Upper lobe of left lung (tissue), 6 donors: ENCODE measurements at regions not wholly inside any gene's neighbourhood (a gene's known extent, or its start where the extent isn't known, plus 50 kb on each side); places are given as distances from the start of the nearest gene placed in this dataset.
"Not testable (repeated sequence)": the region's sequence is repeated elsewhere in the genome, so short reads cannot be mapped to it uniquely, and the experiment has no call there.

ENCODE experiments used
- ATAC-seq, 2 donors: fragments of 200-7000 bp; cut with Tn5 transposase; one replicate each; pipeline ENCODE4 v1.9.1; 2022; ENCODE audit warnings: mild to moderate bottlenecking in 2 of 2, moderate library complexity in 2 of 2; ENCODE audit not compliant: low FRiP score in 2 of 2
- DNase-seq, 2 donors: peaks; one replicate each; pipeline ENCODE4 v3.0.0-alpha.2; 2019 to 2020
- H3K27ac ChIP-seq, 4 donors: fragments of 200-600 bp; sonication (generic); one replicate each; pipeline ENCODE4 v1.5.1; 2016 to 2019
- H3K27me3 ChIP-seq, 4 donors: fragments of 200-600 bp; sonication (generic); one replicate each; pipeline ENCODE4 v1.5.1; 2017 to 2019
- H3K36me3 ChIP-seq, 4 donors: fragments of 200-600 bp; sonication (generic); one replicate each; pipeline ENCODE4 v1.5.1; 2016 to 2019
- H3K4me1 ChIP-seq, 4 donors: fragments of 200-600 bp; sonication (generic); one replicate each; pipeline ENCODE4 v1.5.1; 2018 to 2019
- H3K4me3 ChIP-seq, 4 donors: fragments of 200-600 bp; sonication (generic); one replicate each; pipeline ENCODE4 v1.5.1; 2017 to 2019; ENCODE audit warnings: mild to moderate bottlenecking in 2 of 4, moderate library complexity in 1 of 4
- H3K9me3 ChIP-seq, 4 donors: fragments of 200-600 bp; sonication (generic); one replicate each; pipeline ENCODE4 v1.5.1; 2018 to 2019
- EP300 ChIP-seq, 4 donors: sonication (generic); formaldehyde crosslinking; IDR thresholded peaks; one replicate each; pipeline ENCODE4 v1.5.1; 2017; ENCODE audit warnings: antibody characterized with exemption in 4 of 4, control low read depth in 2 of 4
- POLR2A ChIP-seq, 4 donors: fragments of 450-650 bp; IDR thresholded peaks; one replicate each; pipeline ENCODE4 v1.5.1; 2016 to 2017; ENCODE audit warnings: antibody characterized with exemption in 4 of 4, mild to moderate bottlenecking in 2 of 4
- POLR2AphosphoS5 ChIP-seq, 2 donors: sonication (generic); formaldehyde crosslinking; IDR thresholded peaks; one replicate each; pipeline ENCODE4 v1.5.1; 2017; ENCODE audit warnings: antibody characterized with exemption in 2 of 2
- WGBS, 2 donors: methylation state at CpG; one replicate each; pipeline ENCODE4 v1.1.5; 2017 to 2018; 5-methylcytosine and 5-hydroxymethylcytosine counted together
- TF ChIP-seq, protein P1 (sequence below), 6 experiments: fragments of 450-650 bp in 4 of 6; fragments of 200-600 bp in 2 of 6; sonication (generic) in 2 of 6; IDR thresholded peaks; one replicate each; pipeline ENCODE4 v1.5.1; 2016 to 2019; ENCODE audit warnings: antibody characterized with exemption in 6 of 6
- donor health status: DM: no; HTN: no; CAD: no; lungs with moderate emphysema.
- donor health status: DM: no; HTN: yes; CAD: no; lungs with severe emphysema.

DNA sequence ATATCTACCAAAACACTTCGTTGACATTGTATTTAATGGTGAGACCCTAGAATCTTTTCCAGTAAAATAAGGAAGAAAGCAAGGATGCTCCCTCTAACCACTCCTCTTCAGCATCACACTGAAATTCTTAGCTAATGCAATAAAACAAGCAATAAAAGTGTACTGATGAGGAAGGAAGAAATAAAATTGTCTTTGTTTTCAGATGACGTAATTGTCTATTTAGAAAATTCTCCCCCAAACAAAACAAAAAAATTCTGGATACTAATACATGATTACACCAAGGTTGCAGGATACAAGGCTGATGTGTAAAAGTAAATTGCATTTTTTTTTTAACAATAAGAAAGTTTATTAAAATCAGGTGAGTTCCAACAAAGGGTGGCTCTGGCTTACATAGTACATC lies 205.0 kb upstream of the SSTR4 start:
- WGBS, 2 donors: 68 to 85% methylated on average over 2 of the region's 2 CpGs
- no peaks in the 10 kb centered on the region for H3K4me1 ChIP-seq
- H3K4me3 ChIP-seq: no peak overlapping the region
- TF ChIP-seq, protein P1, sequence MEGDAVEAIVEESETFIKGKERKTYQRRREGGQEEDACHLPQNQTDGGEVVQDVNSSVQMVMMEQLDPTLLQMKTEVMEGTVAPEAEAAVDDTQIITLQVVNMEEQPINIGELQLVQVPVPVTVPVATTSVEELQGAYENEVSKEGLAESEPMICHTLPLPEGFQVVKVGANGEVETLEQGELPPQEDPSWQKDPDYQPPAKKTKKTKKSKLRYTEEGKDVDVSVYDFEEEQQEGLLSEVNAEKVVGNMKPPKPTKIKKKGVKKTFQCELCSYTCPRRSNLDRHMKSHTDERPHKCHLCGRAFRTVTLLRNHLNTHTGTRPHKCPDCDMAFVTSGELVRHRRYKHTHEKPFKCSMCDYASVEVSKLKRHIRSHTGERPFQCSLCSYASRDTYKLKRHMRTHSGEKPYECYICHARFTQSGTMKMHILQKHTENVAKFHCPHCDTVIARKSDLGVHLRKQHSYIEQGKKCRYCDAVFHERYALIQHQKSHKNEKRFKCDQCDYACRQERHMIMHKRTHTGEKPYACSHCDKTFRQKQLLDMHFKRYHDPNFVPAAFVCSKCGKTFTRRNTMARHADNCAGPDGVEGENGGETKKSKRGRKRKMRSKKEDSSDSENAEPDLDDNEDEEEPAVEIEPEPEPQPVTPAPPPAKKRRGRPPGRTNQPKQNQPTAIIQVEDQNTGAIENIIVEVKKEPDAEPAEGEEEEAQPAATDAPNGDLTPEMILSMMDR (IDR thresholded peaks at IDR 0.05): no peak
- no peak for TF ChIP-seq EP300 (IDR thresholded peaks at IDR 0.05)
- TF ChIP-seq POLR2A (IDR thresholded peaks at IDR 0.05): no peak
- TF ChIP-seq POLR2AphosphoS5 (IDR thresholded peaks at IDR 0.05): no peak
- DNase-seq (no peak), ATAC-seq (no peak)
- no peaks in the 10 kb centered on the region for H3K9me3 ChIP-seq
- H3K36me3 ChIP-seq: no peaks in the 10 kb centered on the region
- H3K27me3 ChIP-seq: no peaks in the 10 kb centered on the region
- no peak overlapping the region for H3K27ac ChIP-seq

DNA sequence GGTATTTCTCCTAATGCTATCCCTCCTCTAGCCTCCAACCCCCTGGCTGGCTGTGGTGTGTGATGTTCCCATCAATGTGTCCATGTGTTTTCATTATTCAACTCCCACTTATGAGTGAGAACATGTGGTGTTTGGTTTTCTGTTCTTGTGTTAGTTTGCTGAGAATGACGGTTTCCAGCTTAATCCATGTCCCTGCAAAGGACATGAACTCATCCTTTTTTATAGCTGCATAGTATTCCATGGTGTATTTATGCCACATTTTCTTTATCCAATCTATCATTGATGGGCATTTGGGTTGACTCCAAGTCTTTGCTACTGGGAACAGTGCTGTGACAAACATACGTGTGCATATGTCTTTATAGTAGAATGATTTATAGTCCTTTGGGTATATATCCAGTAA lies 204.4 kb upstream of the SSTR4 start:
- H3K27me3 ChIP-seq, H3K27ac ChIP-seq, DNase-seq, H3K4me1 ChIP-seq, H3K4me3 ChIP-seq, H3K9me3 ChIP-seq, H3K36me3 ChIP-seq, ATAC-seq: not testable (repeated sequence)
- 77 to 96% methylated on average over 2 of the region's 2 CpGs for WGBS, 2 donors

DNA sequence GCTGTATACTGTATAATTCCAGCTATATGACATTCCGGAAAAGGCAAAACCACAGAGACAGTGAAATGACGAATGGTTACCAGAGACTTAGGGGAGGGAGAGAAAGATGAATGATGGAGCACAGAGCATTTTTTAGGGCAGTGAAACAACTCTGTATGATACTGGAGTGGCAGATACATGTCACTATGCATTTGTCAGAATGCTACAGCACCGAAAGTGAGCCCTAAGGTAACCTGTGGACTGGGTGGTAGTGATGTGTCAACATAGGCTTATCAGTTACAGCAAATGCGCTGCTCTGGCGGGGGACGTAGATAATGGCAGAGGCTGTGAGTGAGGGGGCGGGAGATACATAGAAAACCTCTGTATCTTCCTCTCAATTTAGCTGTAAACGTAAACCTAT lies 201.3 kb upstream of the SSTR4 start:
- TF ChIP-seq POLR2A (IDR thresholded peaks at IDR 0.05) (no peak), EP300 (IDR thresholded peaks at IDR 0.05) (no peak), POLR2AphosphoS5 (IDR thresholded peaks at IDR 0.05) (no peak)
- TF ChIP-seq, protein P1 (IDR thresholded peaks at IDR 0.05): no peak
- DNase-seq: no peak
- no peak for ATAC-seq
- no peaks in the 10 kb centered on the region for H3K27me3 ChIP-seq
- H3K9me3 ChIP-seq: no peaks in the 10 kb centered on the region
- no peak overlapping the region for H3K4me3 ChIP-seq
- H3K27ac ChIP-seq: no peak overlapping the region
- no peaks in the 10 kb centered on the region for H3K4me1 ChIP-seq
- no peaks in the 10 kb centered on the region for H3K36me3 ChIP-seq
- WGBS, 2 donors: 89 to 91% methylated on average over 8 of the region's 8 CpGs

DNA sequence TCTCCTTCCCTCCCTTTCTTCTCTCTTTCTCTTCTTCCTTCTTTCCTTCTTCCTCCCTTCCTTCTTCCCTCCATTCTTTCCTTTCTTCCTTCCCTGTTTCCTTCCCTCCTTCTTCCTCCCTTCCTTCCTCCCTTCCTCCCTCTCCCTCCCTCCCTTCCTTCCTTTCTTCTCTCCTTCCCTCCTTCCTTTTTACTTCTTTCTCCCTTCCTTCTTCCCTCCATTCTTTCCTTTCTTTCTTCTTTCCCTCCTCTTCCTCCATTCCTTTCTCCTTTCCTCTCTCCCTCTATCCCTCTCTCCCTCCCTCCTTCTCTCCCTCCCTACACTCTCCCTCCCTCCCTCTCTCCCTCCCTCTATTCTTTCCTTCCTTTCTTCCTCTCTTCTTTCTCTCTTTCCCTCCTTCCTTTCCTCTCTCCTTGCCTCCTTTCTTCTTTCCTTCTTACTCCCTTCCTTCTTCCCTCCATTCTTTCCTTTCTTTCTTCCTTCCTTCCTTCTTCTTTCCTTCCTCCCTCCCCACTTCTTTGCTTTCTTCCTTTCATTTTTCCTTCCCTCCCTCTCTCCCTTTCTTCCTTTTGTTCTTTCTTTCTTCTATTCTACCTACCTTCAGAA lies 200.4 kb upstream of the SSTR4 start:
- no peak for ATAC-seq
- no peaks in the 10 kb centered on the region for H3K36me3 ChIP-seq
- TF ChIP-seq, protein P1 (IDR thresholded peaks at IDR 0.05): no peak
- TF ChIP-seq POLR2A (IDR thresholded peaks at IDR 0.05) (no peak), POLR2AphosphoS5 (IDR thresholded peaks at IDR 0.05) (no peak), EP300 (IDR thresholded peaks at IDR 0.05) (no peak)

DNA sequence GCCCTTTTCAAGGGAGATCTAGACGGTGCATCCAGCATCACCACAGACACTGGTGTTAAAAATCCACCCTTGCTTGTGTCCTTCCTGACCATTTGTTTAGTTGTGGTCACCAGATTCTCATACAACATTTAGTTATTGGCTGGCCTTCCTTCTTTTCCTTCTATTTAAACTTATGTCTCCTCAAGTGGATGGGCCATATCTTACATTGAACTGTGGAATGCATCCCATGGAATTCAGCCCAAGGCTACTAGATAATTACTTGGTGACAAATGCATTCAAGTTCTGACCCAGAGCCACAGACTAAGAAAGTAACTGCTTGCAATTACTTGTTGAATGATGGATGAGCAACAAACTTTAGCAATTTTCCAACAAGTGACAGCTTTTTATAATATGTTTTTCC lies 198.9 kb upstream of the SSTR4 start:
- WGBS, 2 donors: 88 to 92% methylated on average over 1 of the region's 1 CpG
- no peak for ATAC-seq
- H3K4me3 ChIP-seq: no peak overlapping the region
- peaks cover 0 to 8% (median 5%) of the 10 kb centered on the region in 4 donors for H3K4me1 ChIP-seq
- H3K9me3 ChIP-seq: no peaks in the 10 kb centered on the region
- no peaks in the 10 kb centered on the region for H3K36me3 ChIP-seq
- no peaks in the 10 kb centered on the region for H3K27me3 ChIP-seq
- DNase-seq: no peak
- H3K27ac ChIP-seq: no peak overlapping the region
- no peak for TF ChIP-seq POLR2AphosphoS5 (IDR thresholded peaks at IDR 0.05)
- TF ChIP-seq EP300 (IDR thresholded peaks at IDR 0.05): no peak
- no peak for TF ChIP-seq POLR2A (IDR thresholded peaks at IDR 0.05)
- TF ChIP-seq, protein P1 (IDR thresholded peaks at IDR 0.05): no peak

More for the DNA sequence above, 200.4 kb upstream of the SSTR4 start:
- Histone ChIP-seq H3K9me3 (no peaks in the 10 kb centered on the region), H3K4me3 (no peak overlapping the region), H3K27ac (no peak overlapping the region), H3K27me3 (no peaks in the 10 kb centered on the region), H3K4me1 (no peaks in the 10 kb centered on the region)
- DNase-seq: no peak
